NCI-H2227 treated with DMSO at 0.1 percent for 48 hours (cell line): ENCODE measurements at regions not wholly inside any gene's neighbourhood (a gene's known extent, or its start where the extent isn't known, plus 50 kb on each side); places are given as distances from the start of the nearest gene placed in this dataset.

Experiments used
- DNase-seq: peaks from one replicate; lab custom pipeline; 2025; lab: John Stamatoyannopoulos, UW

- no peak for DNase-seq
Observed at GRCh38 chr12:65597527-65597926, 226.8 kb upstream of the HMGA2 start.

GRCh38 chr12:65598688-65599087 is 225.6 kb upstream of the HMGA2 start:
- DNase-seq, result no peak

- DNase-seq, result no peak
Observed at GRCh38 chr12:65602253-65602609, 222.1 kb upstream of the HMGA2 start.

GRCh38 chr12:65602610-65603295 is 221.5 kb upstream of the HMGA2 start:
- DNase-seq, result peak; percentile 57

GRCh38 chr12:65603438-65604351 is 220.6 kb upstream of the HMGA2 start:
- no peak for DNase-seq

- DNase-seq, result no peak
Observed at GRCh38 chr12:65605019-65605418, 219.3 kb upstream of the HMGA2 start.

GRCh38 chr12:65606008-65606766 is 218.1 kb upstream of the HMGA2 start:
- DNase-seq, result no peak

- no peak for DNase-seq
Observed at GRCh38 chr12:65607401-65607841, 216.9 kb upstream of the HMGA2 start.

- DNase-seq, result no peak
Observed at GRCh38 chr12:65608319-65608916, 215.9 kb upstream of the HMGA2 start.

GRCh38 chr12:65609359-65609771 is 214.9 kb upstream of the HMGA2 start:
- no peak for DNase-seq

GRCh38 chr12:65611396-65611795 is 212.9 kb upstream of the HMGA2 start:
- DNase-seq, result no peak

- DNase-seq, result no peak
Observed at GRCh38 chr12:65612440-65612839, 211.8 kb upstream of the HMGA2 start.

GRCh38 chr12:65613692-65614091 is 210.6 kb upstream of the HMGA2 start:
- DNase-seq, result no peak

GRCh38 chr12:65614259-65614889 is 209.9 kb upstream of the HMGA2 start:
- DNase-seq, result no peak

- no peak for DNase-seq
Observed at GRCh38 chr12:65615118-65615517, 209.2 kb upstream of the HMGA2 start.

- no peak for DNase-seq
Observed at GRCh38 chr12:65616022-65616421, 208.3 kb upstream of the HMGA2 start.

GRCh38 chr12:65618588-65618987 is 205.7 kb upstream of the HMGA2 start:
- DNase-seq, result no peak

GRCh38 chr12:65619018-65619417 is 205.3 kb upstream of the HMGA2 start:
- DNase-seq, result no peak

- DNase-seq, result no peak
Observed at GRCh38 chr12:65620046-65620445, 204.2 kb upstream of the HMGA2 start.

GRCh38 chr12:65622056-65622455 is 202.2 kb upstream of the HMGA2 start:
- peak; percentile 32 for DNase-seq

GRCh38 chr12:65623507-65623906 is 200.8 kb upstream of the HMGA2 start:
- DNase-seq, result no peak
